ENCODE measurements at regions not wholly inside any gene's neighbourhood (a gene's known extent, or its start where the extent isn't known, plus 50 kb on each side); places are given as distances from the start of the nearest gene placed in this dataset.

GRCh38 chr13:47159853-47160550 is 263.1 kb upstream of the HTR2A start:
- H3K27ac ChIP-seq, result no peak overlapping the region
- intact Hi-C loops (cut with DNase I; ENCODE audit: low total_unique reads), result no loop called here
- H3K4me3 ChIP-seq, result no peak overlapping the region
- no peaks in the 10 kb centered on the region for H3K4me1 ChIP-seq
- TF ChIP-seq POLR2A (IDR thresholded peaks at IDR 0.05) (no peak), CTCF (IDR thresholded peaks at IDR 0.05) (no peak)
- H3K9me3 ChIP-seq, result no peaks in the 10 kb centered on the region
- H3K27me3 ChIP-seq, result no peaks in the 10 kb centered on the region
- no peaks in the 10 kb centered on the region for H3K36me3 ChIP-seq
- DNase-seq, result no peak

GRCh38 chr13:47158593-47158992 is 261.7 kb upstream of the HTR2A start:
- Histone ChIP-seq H3K27me3 (no peaks in the 10 kb centered on the region), H3K27ac (no peak overlapping the region), H3K4me3 (no peak overlapping the region), H3K4me1 (no peaks in the 10 kb centered on the region), H3K9me3 (no peaks in the 10 kb centered on the region), H3K36me3 (no peaks in the 10 kb centered on the region)
- TF ChIP-seq CTCF (IDR thresholded peaks at IDR 0.05) (no peak), POLR2A (IDR thresholded peaks at IDR 0.05) (no peak)
- intact Hi-C loops (cut with DNase I; ENCODE audit: low total_unique reads), result no loop called here
- DNase-seq, result no peak

GRCh38 chr13:47148543-47148942 is 251.7 kb upstream of the HTR2A start:
- no peak overlapping the region for H3K27ac ChIP-seq
- no peaks in the 10 kb centered on the region for H3K9me3 ChIP-seq
- TF ChIP-seq POLR2A (IDR thresholded peaks at IDR 0.05) (no peak), CTCF (IDR thresholded peaks at IDR 0.05) (no peak)
- no peak overlapping the region for H3K4me3 ChIP-seq
- intact Hi-C loops (cut with DNase I; ENCODE audit: low total_unique reads), result no loop called here
- H3K4me1 ChIP-seq, result no peaks in the 10 kb centered on the region
- H3K36me3 ChIP-seq, result no peaks in the 10 kb centered on the region
- H3K27me3 ChIP-seq, result no peaks in the 10 kb centered on the region
- no peak for DNase-seq

GRCh38 chr13:47147812-47148119 is 250.9 kb upstream of the HTR2A start:
- no peaks in the 10 kb centered on the region for H3K4me1 ChIP-seq
- no peak overlapping the region for H3K4me3 ChIP-seq
- no peak overlapping the region for H3K27ac ChIP-seq
- no peaks in the 10 kb centered on the region for H3K36me3 ChIP-seq
- intact Hi-C loops (cut with DNase I; ENCODE audit: low total_unique reads), result no loop called here
- DNase-seq, result no peak
- H3K27me3 ChIP-seq, result no peaks in the 10 kb centered on the region
- TF ChIP-seq CTCF (IDR thresholded peaks at IDR 0.05) (no peak), POLR2A (IDR thresholded peaks at IDR 0.05) (no peak)
- H3K9me3 ChIP-seq, result no peaks in the 10 kb centered on the region

GRCh38 chr13:47146991-47147811 is 250.3 kb upstream of the HTR2A start:
- no peaks in the 10 kb centered on the region for H3K36me3 ChIP-seq
- no peaks in the 10 kb centered on the region for H3K9me3 ChIP-seq
- no peak overlapping the region for H3K4me3 ChIP-seq
- H3K27me3 ChIP-seq, result no peaks in the 10 kb centered on the region
- no peak for DNase-seq
- H3K4me1 ChIP-seq, result peaks cover 0 to 3% of the 10 kb centered on the region in 2 donors
- TF ChIP-seq CTCF (IDR thresholded peaks at IDR 0.05) (no peak), POLR2A (IDR thresholded peaks at IDR 0.05) (no peak)
- no peak overlapping the region for H3K27ac ChIP-seq
- intact Hi-C loops (cut with DNase I; ENCODE audit: low total_unique reads), result no loop called here
